Medulla oblongata (tissue), 1 donor: ENCODE measurements at regions not wholly inside any gene's neighbourhood (a gene's known extent, or its start where the extent isn't known, plus 50 kb on each side); places are given as distances from the start of the nearest gene placed in this dataset.

ENCODE experiments used
- DNase-seq: peaks from one replicate; pipeline ENCODE4 v3.0.0-alpha.2; 2015; ENCODE audit errors: extremely low spot score

- DNase-seq = no peak
Measured at GRCh38 chr10:61547297-61547696, 94.1 kb upstream of the TMEM26 start.

- DNase-seq = no peak
Measured at GRCh38 chr10:61545170-61545569, 92.0 kb upstream of the TMEM26 start.

GRCh38 chr10:61543831-61544230 is 90.7 kb upstream of the TMEM26 start:
- DNase-seq = no peak

- DNase-seq = no peak
Measured at GRCh38 chr10:61542596-61542995, 89.4 kb upstream of the TMEM26 start.

GRCh38 chr10:61541960-61542359 is 88.8 kb upstream of the TMEM26 start:
- DNase-seq = no peak

GRCh38 chr10:61539876-61540275 is 86.7 kb upstream of the TMEM26 start:
- no peak for DNase-seq

GRCh38 chr10:61529208-61529607 is 76.0 kb upstream of the TMEM26 start:
- no peak for DNase-seq

- no peak for DNase-seq
Measured at GRCh38 chr10:61503051-61503450, 49.9 kb upstream of the TMEM26 start.
